MCF 10A (cell line): ENCODE measurements at regions not wholly inside any gene's neighbourhood (a gene's known extent, or its start where the extent isn't known, plus 50 kb on each side); places are given as distances from the start of the nearest gene placed in this dataset.

Experiments
- BruUV-seq: library from RNA; stranded (reverse); fragments of 400-500 nt; replicated peaks from 2 replicates; lab custom pipeline; 2021; lab: Mats Ljungman, UMichigan
- CTCF ChIA-PET: fragments of 300-600 bp; sonication (Branson Sonifier 250); formaldehyde crosslinking; extraction: SDS; loops from one replicate; lab custom pipeline; 2021; ENCODE audit warnings: antibody characterized with exemption, inconsistent platforms; lab: Yijun Ruan, JAX
- POLR2A ChIA-PET: fragments of 300-600, 350-650 bp; sonication (Branson Sonifier 250); formaldehyde crosslinking; extraction: SDS; loops from one replicate; lab custom pipeline; 2020; ENCODE audit warnings: antibody characterized with exemption, inconsistent platforms; lab: Yijun Ruan, JAX
- DNase-seq: peaks from one replicate; pipeline ENCODE4 v3.0.0-alpha.2; 2018; ENCODE audit not compliant: unreplicated experiment
- H3K27ac Mint-ChIP-seq: one replicate; pipeline ENCODE4 v1.8.0; 2022; ENCODE audit warnings: mild to moderate bottlenecking, low read depth, mixed read lengths; ENCODE audit not compliant: unreplicated experiment
- H3K27me3 Mint-ChIP-seq: one replicate; pipeline ENCODE4 v1.8.0; 2022; ENCODE audit warnings: mixed read lengths; ENCODE audit not compliant: insufficient read depth, unreplicated experiment
- H3K36me3 Mint-ChIP-seq: one replicate; pipeline ENCODE4 v1.8.0; 2022; ENCODE audit warnings: mild to moderate bottlenecking, moderate library complexity, mixed read lengths; ENCODE audit not compliant: insufficient read depth, unreplicated experiment
- H3K4me1 Mint-ChIP-seq: one replicate; pipeline ENCODE4 v1.8.0; 2022; ENCODE audit warnings: mixed read lengths; ENCODE audit not compliant: insufficient read depth, unreplicated experiment
- H3K4me3 Mint-ChIP-seq: one replicate; pipeline ENCODE4 v1.8.0; 2022; ENCODE audit warnings: mild to moderate bottlenecking, moderate library complexity, mixed read lengths; ENCODE audit not compliant: unreplicated experiment
- H3K9me3 Mint-ChIP-seq: one replicate; pipeline ENCODE4 v1.8.0; 2022; ENCODE audit warnings: mixed read lengths; ENCODE audit not compliant: unreplicated experiment
- intact Hi-C: fragments of 100-400 bp; cut with micrococcal nuclease; formaldehyde crosslinking; loops from 2 replicates; pipeline ENCODE4 v1.14.1; 2022
- TF ChIP-seq, protein P1 (sequence below): fragments of 200-600 bp; IDR thresholded peaks from one replicate; pipeline ENCODE4 v1.8.0; 2022; ENCODE audit warnings: antibody characterized with exemption, mild to moderate bottlenecking; ENCODE audit not compliant: unreplicated experiment

DNA sequence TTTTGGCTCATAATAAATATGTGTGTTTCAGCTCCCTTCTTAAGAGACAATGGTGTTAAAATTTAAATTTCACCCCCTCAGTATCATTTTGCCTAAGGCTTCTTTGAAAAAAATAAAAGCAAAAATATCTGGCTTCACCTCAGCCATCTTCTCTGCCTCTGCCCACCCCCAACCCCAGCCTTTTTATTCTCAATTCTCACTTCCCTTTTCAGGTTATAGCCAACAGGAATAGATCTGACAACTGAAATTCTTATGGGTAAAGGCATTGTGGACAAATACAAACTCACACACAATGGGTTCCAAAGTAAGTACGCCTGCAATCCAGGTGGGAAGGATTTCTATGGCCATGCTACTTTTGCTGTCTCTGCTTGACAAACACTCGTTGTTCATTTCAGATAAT, 399.0 kb upstream of the ARRDC4 start:
- no peaks in the 10 kb centered on the region for H3K36me3 Mint-ChIP-seq
- no TSS peak for BruUV-seq
- H3K4me3 Mint-ChIP-seq, result no peak overlapping the region
- no peaks in the 10 kb centered on the region for H3K4me1 Mint-ChIP-seq
- H3K27ac Mint-ChIP-seq, result no peak overlapping the region
- ChIA-PET POLR2A (no interaction called here), CTCF (interaction anchor here (0.5 kb wide), 1 partner anchor 23 kb away, joined by 3 read pairs; no protein-coding TSS in a partner anchor)
- peaks cover 7% of the 10 kb centered on the region for H3K9me3 Mint-ChIP-seq
- H3K27me3 Mint-ChIP-seq, result no peaks in the 10 kb centered on the region
- intact Hi-C loops, result no loop called here
- DNase-seq, result no peak
- TF ChIP-seq, protein P1, sequence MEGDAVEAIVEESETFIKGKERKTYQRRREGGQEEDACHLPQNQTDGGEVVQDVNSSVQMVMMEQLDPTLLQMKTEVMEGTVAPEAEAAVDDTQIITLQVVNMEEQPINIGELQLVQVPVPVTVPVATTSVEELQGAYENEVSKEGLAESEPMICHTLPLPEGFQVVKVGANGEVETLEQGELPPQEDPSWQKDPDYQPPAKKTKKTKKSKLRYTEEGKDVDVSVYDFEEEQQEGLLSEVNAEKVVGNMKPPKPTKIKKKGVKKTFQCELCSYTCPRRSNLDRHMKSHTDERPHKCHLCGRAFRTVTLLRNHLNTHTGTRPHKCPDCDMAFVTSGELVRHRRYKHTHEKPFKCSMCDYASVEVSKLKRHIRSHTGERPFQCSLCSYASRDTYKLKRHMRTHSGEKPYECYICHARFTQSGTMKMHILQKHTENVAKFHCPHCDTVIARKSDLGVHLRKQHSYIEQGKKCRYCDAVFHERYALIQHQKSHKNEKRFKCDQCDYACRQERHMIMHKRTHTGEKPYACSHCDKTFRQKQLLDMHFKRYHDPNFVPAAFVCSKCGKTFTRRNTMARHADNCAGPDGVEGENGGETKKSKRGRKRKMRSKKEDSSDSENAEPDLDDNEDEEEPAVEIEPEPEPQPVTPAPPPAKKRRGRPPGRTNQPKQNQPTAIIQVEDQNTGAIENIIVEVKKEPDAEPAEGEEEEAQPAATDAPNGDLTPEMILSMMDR, result no peak

DNA sequence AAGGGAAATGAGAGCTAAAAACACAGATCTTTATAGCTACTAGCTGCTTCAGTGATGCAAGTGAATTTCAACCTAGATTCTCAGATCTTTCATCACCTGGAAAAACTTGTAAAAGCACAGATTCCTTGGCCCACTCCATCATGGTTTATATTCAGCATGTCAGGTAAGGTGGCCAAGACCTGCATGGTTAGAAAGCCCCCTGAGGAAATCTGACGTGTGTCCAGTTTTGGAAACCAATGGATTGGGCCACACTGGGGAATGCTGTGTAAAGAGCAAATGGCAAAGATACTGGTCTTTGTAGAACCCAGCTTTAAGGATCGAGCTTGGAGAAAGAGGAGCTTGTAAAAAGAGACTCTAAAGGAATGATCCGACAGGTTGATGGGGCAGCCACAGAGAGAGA, 397.0 kb upstream of the ARRDC4 start:
- peaks cover 4% of the 10 kb centered on the region for H3K9me3 Mint-ChIP-seq
- ChIA-PET POLR2A (no interaction called here), CTCF (interaction anchor here (0.5 kb wide), 1 partner anchor 1550 kb away, joined by 3 read pairs; no protein-coding TSS in a partner anchor)
- intact Hi-C loops, result no loop called here
- H3K4me3 Mint-ChIP-seq, result no peak overlapping the region
- H3K27me3 Mint-ChIP-seq, result no peaks in the 10 kb centered on the region
- no TSS peak for BruUV-seq
- H3K4me1 Mint-ChIP-seq, result no peaks in the 10 kb centered on the region
- DNase-seq, result no peak
- no peak overlapping the region for H3K27ac Mint-ChIP-seq
- TF ChIP-seq, protein P1, result no peak
- H3K36me3 Mint-ChIP-seq, result no peaks in the 10 kb centered on the region

DNA sequence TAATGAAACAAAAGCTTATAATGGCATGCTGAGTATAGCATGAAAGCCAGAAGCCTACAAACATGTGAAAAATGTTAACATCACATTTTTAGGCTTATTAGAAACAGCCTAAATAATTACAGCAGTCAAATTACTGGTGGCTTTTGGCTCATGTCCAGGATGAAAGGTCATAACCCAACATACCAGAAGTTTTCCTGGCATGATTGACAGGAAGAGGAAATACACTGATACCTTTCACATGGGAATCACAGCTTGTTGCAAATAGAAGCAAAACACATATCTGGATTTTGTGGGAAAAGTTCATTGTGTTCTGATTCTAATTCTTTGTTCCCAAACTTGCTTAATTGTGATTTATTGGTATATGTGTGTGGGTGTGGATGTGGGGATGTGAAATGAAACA, 393.5 kb upstream of the ARRDC4 start:
- DNase-seq, result peak; percentile 34
- H3K27ac Mint-ChIP-seq, result no peak overlapping the region
- TF ChIP-seq, protein P1, result no peak
- H3K36me3 Mint-ChIP-seq, result no peaks in the 10 kb centered on the region
- ChIA-PET POLR2A (interaction anchor here (0.9 kb wide), 1 partner anchor 12 kb away, joined by 4 read pairs; no protein-coding TSS in a partner anchor), CTCF (interaction anchor here (0.5 to 0.6 kb wide), 2 partner anchors 28 to 212 kb away, joined by 3 read pairs; no protein-coding TSS in a partner anchor)
- BruUV-seq, result no TSS peak
- H3K4me1 Mint-ChIP-seq, result no peaks in the 10 kb centered on the region
- no peaks in the 10 kb centered on the region for H3K27me3 Mint-ChIP-seq
- intact Hi-C loops, result no loop called here
- no peaks in the 10 kb centered on the region for H3K9me3 Mint-ChIP-seq
- H3K4me3 Mint-ChIP-seq, result no peak overlapping the region

DNA sequence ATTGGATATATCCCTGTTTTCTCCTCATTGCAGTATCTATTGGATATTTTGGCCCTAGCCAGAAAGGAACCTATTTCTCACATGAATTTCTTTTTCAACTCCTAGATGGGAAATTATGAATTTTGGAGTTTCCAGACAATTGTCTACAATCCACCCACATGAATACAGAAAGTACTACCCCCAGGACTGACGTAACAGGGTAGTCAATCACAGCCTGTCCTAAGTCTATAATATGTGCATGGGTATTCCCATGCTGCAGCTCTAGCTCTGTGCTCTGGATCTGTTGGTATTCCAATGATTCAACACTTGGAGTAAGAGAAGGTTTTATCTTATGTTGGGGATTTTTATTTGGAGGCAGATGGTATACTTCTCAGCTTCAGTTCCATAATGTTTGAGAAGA, 393.1 kb upstream of the ARRDC4 start:
- Mint-ChIP-seq H3K4me1 (no peaks in the 10 kb centered on the region), H3K9me3 (no peaks in the 10 kb centered on the region)
- CTCF ChIA-PET, result interaction anchor here (0.5 to 0.6 kb wide), 2 partner anchors 28 to 212 kb away, joined by 3 read pairs; no protein-coding TSS in a partner anchor

More for the DNA sequence above, 393.1 kb upstream of the ARRDC4 start:
- TF ChIP-seq, protein P1, result no peak
- intact Hi-C loops, result no loop called here
- no TSS peak for BruUV-seq
- Mint-ChIP-seq H3K4me3 (no peak overlapping the region), H3K27me3 (no peaks in the 10 kb centered on the region), H3K36me3 (no peaks in the 10 kb centered on the region), H3K27ac (no peak overlapping the region)
- peak; percentile 1 for DNase-seq
- POLR2A ChIA-PET, result interaction anchor here (0.9 kb wide), 1 partner anchor 13 kb away, joined by 4 read pairs; no protein-coding TSS in a partner anchor
